ENCODE measurements at regions not wholly inside any gene's neighbourhood (a gene's known extent, or its start where the extent isn't known, plus 50 kb on each side); places are given as distances from the start of the nearest gene placed in this dataset.
"Not testable (repeated sequence)": the region's sequence is repeated elsewhere in the genome, so short reads cannot be mapped to it uniquely, and the experiment has no call there.

GRCh38 chr7:76926416-76926815 is 105.7 kb downstream of the SPDYE17 start:
- not testable (repeated sequence) for TF ChIP-seq CTCF (IDR thresholded peaks at IDR 0.05); ZFX (IDR thresholded peaks at IDR 0.05; ENCODE audit: borderline replicate concordance)
